Neural cell (in vitro differentiated cells): ENCODE measurements at regions not wholly inside any gene's neighbourhood (a gene's known extent, or its start where the extent isn't known, plus 50 kb on each side); places are given as distances from the start of the nearest gene placed in this dataset.

Source experiments
- EP300 ChIP-seq: fragments of 450-650 bp; conservative IDR thresholded peaks from 2 replicates; pipeline ENCODE4 v1.6.1; 2014; ENCODE audit warnings: antibody characterized with exemption, mild to moderate bottlenecking, moderate library complexity; ENCODE audit not compliant: poor library complexity, severe bottlenecking
- EZH2 ChIP-seq: fragments of 200-600, 300-800 bp; shearing (Covaris generic), sonication (generic); IDR thresholded peaks from 2 replicates; pipeline ENCODE4 v1.6.1; 2014; ENCODE audit warnings: antibody characterized with exemption, low read length, borderline replicate concordance, mild to moderate bottlenecking; ENCODE audit not compliant: insufficient read depth, poor library complexity, severe bottlenecking
- POLR2AphosphoS5 ChIP-seq: IDR thresholded peaks from 2 replicates; pipeline ENCODE4 v1.6.1; 2012
- SMC3 ChIP-seq: fragments of 450-650 bp; conservative IDR thresholded peaks from 2 replicates; pipeline ENCODE4 v1.6.1; 2014; ENCODE audit warnings: antibody characterized with exemption, mild to moderate bottlenecking, moderate library complexity; ENCODE audit not compliant: poor library complexity
- TF ChIP-seq, protein P1 (sequence below): IDR thresholded peaks from 2 replicates; pipeline ENCODE4 v1.6.1; 2012; ENCODE audit warnings: borderline replicate concordance
- TF ChIP-seq, protein P2 (sequence below): fragments of 450-650 bp; IDR thresholded peaks from 2 replicates; pipeline ENCODE4 v1.5.1; 2014; ENCODE audit warnings: antibody characterized with exemption, mild to moderate bottlenecking, moderate library complexity; ENCODE audit not compliant: poor library complexity, severe bottlenecking

DNA sequence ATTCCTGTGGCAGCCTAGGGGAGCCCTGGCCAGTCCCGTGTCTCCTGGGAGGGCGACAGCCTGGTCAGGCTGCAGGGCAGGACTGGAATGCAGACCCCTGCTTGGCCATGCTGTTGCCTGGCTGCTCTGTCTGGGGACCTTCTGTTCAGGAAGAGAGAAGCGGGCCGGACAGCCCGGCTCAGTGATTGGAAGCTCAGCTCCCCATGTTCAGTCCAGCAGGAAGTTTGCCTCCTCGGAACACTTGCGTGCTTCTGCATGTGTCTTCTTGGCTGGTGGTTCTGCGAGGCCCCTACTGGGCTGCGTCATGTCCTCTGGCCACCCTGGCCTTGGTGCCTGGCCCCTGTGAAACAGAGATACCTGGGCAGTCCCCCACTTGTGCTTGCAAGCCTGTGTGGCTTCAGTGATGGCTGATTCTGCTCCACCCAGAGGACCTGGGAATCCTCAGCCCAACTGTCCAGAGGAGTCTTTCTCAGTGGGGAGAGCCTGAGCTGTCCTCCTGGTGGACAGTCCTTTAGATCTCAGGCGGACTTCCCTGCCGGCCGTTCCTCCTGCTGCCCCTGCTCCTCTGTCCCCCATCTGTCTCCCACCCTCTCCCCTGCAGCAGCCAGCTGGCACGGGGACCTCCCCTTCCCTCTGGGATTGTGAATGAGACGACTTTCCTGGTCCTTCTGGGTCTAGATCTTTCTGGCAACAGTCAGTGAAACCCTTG, 279.5 kb downstream of the SEC14L1 start:
- TF ChIP-seq EZH2 (no peak), SMC3 (no peak), POLR2AphosphoS5 (no peak), EP300 (no peak)
- TF ChIP-seq, protein P1, sequence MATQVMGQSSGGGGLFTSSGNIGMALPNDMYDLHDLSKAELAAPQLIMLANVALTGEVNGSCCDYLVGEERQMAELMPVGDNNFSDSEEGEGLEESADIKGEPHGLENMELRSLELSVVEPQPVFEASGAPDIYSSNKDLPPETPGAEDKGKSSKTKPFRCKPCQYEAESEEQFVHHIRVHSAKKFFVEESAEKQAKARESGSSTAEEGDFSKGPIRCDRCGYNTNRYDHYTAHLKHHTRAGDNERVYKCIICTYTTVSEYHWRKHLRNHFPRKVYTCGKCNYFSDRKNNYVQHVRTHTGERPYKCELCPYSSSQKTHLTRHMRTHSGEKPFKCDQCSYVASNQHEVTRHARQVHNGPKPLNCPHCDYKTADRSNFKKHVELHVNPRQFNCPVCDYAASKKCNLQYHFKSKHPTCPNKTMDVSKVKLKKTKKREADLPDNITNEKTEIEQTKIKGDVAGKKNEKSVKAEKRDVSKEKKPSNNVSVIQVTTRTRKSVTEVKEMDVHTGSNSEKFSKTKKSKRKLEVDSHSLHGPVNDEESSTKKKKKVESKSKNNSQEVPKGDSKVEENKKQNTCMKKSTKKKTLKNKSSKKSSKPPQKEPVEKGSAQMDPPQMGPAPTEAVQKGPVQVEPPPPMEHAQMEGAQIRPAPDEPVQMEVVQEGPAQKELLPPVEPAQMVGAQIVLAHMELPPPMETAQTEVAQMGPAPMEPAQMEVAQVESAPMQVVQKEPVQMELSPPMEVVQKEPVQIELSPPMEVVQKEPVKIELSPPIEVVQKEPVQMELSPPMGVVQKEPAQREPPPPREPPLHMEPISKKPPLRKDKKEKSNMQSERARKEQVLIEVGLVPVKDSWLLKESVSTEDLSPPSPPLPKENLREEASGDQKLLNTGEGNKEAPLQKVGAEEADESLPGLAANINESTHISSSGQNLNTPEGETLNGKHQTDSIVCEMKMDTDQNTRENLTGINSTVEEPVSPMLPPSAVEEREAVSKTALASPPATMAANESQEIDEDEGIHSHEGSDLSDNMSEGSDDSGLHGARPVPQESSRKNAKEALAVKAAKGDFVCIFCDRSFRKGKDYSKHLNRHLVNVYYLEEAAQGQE, result no peak
- TF ChIP-seq, protein P2, sequence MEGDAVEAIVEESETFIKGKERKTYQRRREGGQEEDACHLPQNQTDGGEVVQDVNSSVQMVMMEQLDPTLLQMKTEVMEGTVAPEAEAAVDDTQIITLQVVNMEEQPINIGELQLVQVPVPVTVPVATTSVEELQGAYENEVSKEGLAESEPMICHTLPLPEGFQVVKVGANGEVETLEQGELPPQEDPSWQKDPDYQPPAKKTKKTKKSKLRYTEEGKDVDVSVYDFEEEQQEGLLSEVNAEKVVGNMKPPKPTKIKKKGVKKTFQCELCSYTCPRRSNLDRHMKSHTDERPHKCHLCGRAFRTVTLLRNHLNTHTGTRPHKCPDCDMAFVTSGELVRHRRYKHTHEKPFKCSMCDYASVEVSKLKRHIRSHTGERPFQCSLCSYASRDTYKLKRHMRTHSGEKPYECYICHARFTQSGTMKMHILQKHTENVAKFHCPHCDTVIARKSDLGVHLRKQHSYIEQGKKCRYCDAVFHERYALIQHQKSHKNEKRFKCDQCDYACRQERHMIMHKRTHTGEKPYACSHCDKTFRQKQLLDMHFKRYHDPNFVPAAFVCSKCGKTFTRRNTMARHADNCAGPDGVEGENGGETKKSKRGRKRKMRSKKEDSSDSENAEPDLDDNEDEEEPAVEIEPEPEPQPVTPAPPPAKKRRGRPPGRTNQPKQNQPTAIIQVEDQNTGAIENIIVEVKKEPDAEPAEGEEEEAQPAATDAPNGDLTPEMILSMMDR, result no peak
